Gastrocnemius medialis (tissue), 4 donors: ENCODE measurements at regions not wholly inside any gene's neighbourhood (a gene's known extent, or its start where the extent isn't known, plus 50 kb on each side); places are given as distances from the start of the nearest gene placed in this dataset.

ENCODE experiments used
- POLR2A ChIP-seq, 2 donors: fragments of 450-650 bp; IDR thresholded peaks; one replicate each; pipeline ENCODE4 v1.6.1; 2017; ENCODE audit warnings: antibody characterized with exemption in 2 of 2, mild to moderate bottlenecking in 2 of 2, moderate library complexity in 2 of 2
- TF ChIP-seq, protein P1 (sequence below), 5 experiments: fragments of 450-650 bp in 3 of 5; fragments of 200-600 bp in 2 of 5; sonication (generic) in 2 of 5; IDR thresholded peaks in 4 of 5; conservative IDR thresholded peaks in 1 of 5; 1 replicate in 4 of 5; 2 replicates in 1 of 5; pipeline ENCODE4 v1.5.1; 2016 to 2019; ENCODE audit warnings: antibody characterized with exemption in 5 of 5, mild to moderate bottlenecking in 3 of 5, moderate library complexity in 3 of 5

DNA sequence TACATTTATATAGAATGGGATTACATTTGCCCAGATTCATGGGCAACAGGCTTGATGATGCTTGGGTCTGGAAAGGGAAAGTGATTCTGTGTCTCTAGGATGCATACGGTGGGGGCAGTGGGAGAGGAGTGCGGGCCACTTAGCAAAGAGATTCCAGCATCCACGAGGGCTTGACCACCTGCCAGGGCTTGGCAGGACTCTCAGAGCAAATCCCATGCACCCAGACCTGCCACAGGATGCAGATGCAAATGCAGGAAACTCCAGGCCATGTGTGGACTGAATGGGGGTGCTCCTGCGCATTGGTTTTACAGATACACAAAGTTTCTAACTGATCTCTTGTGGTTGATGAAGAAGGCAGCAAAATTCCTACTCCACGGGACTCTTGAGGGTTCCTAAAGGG is 334.7 kb downstream of the CYRIA start:
- no peak for TF ChIP-seq POLR2A (IDR thresholded peaks at IDR 0.05)
- TF ChIP-seq, protein P1, sequence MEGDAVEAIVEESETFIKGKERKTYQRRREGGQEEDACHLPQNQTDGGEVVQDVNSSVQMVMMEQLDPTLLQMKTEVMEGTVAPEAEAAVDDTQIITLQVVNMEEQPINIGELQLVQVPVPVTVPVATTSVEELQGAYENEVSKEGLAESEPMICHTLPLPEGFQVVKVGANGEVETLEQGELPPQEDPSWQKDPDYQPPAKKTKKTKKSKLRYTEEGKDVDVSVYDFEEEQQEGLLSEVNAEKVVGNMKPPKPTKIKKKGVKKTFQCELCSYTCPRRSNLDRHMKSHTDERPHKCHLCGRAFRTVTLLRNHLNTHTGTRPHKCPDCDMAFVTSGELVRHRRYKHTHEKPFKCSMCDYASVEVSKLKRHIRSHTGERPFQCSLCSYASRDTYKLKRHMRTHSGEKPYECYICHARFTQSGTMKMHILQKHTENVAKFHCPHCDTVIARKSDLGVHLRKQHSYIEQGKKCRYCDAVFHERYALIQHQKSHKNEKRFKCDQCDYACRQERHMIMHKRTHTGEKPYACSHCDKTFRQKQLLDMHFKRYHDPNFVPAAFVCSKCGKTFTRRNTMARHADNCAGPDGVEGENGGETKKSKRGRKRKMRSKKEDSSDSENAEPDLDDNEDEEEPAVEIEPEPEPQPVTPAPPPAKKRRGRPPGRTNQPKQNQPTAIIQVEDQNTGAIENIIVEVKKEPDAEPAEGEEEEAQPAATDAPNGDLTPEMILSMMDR (IDR thresholded peaks at IDR 0.05 in 4 of 5, conservative IDR thresholded peaks at IDR 0.05 in 1 of 5) = no peak
